ENCODE measurements at regions not wholly inside any gene's neighbourhood (a gene's known extent, or its start where the extent isn't known, plus 50 kb on each side); places are given as distances from the start of the nearest gene placed in this dataset.

DNA sequence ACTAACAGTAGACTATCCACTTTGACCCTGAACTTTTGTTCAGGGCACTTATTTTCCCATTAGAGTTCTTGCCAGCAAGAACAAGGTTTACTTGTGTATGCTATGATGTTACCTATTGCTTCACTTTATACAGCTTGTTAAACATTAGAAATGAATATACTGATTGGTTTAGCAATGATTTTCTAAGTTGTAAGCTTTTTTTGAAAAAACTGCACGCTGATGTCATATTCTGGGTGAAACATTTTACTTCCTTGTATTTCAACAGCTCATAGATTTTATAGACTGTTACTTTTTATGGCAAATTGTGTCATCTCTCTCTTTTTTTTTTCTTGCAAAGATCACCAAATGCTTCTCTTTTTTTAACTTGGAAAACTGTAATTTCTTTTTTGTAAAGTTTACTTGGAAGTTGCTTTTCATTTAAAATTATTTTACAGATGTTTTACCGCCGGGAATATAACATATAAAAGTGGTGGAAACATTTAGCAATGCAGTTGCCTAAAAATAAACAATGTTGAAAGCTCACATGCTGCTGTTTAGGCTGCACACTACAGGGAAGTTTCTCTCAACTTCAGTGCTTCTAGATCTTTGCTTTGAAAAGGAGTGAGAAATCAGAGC lies 215.3 kb upstream of the NFIA start:
- Histone ChIP-seq H2BK15ac (ENCODE audit: low read length) (no peak overlapping the region), H3K4me2 (ENCODE audit: insufficient read depth, low read length, poor library complexity, severe bottlenecking) (no peak overlapping the region), H3K79me1 (ENCODE audit: low read depth, low read length) (no peaks in the 10 kb centered on the region), H2BK120ac (ENCODE audit: low read depth, low read length) (no peak overlapping the region), H3K9ac (ENCODE audit: low read depth, low read length, poor library complexity) (no peak overlapping the region), H3K4me3 (ENCODE audit: low read length in 2 of 2) (no peak overlapping the region), H3K9me3 (replicated peaks in 1 of 2; ENCODE audit: control insufficient read depth in 2 of 2, insufficient read depth in 1 of 2, low read depth in 1 of 2, low read length in 2 of 2) (no peaks in the 10 kb centered on the region), H2BK5ac (ENCODE audit: low read length) (no peak overlapping the region), H3K4ac (ENCODE audit: low read length) (no peak overlapping the region), H4K91ac (ENCODE audit: low read depth, low read length, poor library complexity) (no peak overlapping the region), H3K14ac (ENCODE audit: low read length) (no peak overlapping the region), H3K4me1 (ENCODE audit: control insufficient read depth in 2 of 2, insufficient read depth in 1 of 2, low read depth in 1 of 2, low read length in 2 of 2) (peaks cover 0 to 6% of the 10 kb centered on the region in 2 donors), H3K27ac (replicated peaks; ENCODE audit: low read length) (no peak overlapping the region), H3K36me3 (replicated peaks in 1 of 2; ENCODE audit: control insufficient read depth in 2 of 2, insufficient read depth in 2 of 2, low read length in 2 of 2) (no peaks in the 10 kb centered on the region), H2AFZ (ENCODE audit: low read length) (no peak overlapping the region), H3K23ac (ENCODE audit: low read depth, low read length, poor library complexity) (no peak overlapping the region), H3K18ac (ENCODE audit: low read length) (no peak overlapping the region), H2AK5ac (ENCODE audit: low read depth, low read length) (no peak overlapping the region), H3K27me3 (ENCODE audit: control insufficient read depth in 3 of 3, insufficient read depth in 3 of 3, low read depth in 1 of 3, low read length in 3 of 3) (no peaks in the 10 kb centered on the region), H2BK12ac (ENCODE audit: low read length) (no peak overlapping the region), H4K8ac (ENCODE audit: low read depth, low read length) (no peak overlapping the region)
- DNase-seq (ENCODE audit: low spot score), result no peak
- no CpG with 5 or more reads among the region's 3 CpGs for WGBS, 2 donors (ENCODE audit: extremely low coverage in 2 of 2, insufficient read length in 2 of 2, insufficient replicate concordance in 1 of 2)

DNA sequence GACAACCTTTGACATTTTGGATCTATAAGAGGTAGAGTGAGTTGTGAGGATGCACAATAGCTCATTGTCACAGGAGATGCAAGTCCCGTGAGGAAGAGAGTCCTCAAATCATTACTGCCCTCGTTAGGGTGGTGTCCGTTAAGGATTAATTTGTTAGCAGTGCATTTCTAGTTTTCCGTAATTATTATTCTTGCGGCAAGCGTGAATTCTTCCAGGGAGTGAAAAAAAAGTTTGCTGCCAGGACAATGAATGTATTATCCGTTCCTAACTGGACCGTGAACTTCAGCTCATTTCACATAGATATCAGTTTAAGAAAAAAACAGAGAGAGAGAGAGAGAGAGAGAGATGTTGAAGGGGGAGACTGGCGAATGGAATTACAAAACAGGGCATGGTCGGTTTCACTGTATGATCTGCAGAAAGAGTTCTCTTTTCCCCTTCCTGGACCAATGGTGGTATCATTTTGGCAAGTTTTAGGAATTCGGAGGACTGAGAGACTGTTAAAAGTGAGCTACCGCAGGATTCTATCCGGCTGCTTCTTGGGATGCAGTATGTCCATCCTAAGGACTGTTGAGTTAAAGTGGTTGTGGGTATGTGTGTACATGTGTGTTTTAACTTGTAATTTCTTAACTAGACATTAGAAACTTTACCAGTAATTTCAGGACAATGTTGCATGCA lies 216.0 kb upstream of the NFIA start:
- DNase-seq (ENCODE audit: low spot score), result no peak
- Histone ChIP-seq H3K9ac (ENCODE audit: low read depth, low read length, poor library complexity) (no peak overlapping the region), H2BK15ac (ENCODE audit: low read length) (no peak overlapping the region), H3K9me3 (replicated peaks in 1 of 2; ENCODE audit: control insufficient read depth in 2 of 2, insufficient read depth in 1 of 2, low read depth in 1 of 2, low read length in 2 of 2) (no peaks in the 10 kb centered on the region), H3K4me3 (ENCODE audit: low read length in 2 of 2) (no peak overlapping the region), H3K14ac (ENCODE audit: low read length) (no peak overlapping the region), H3K18ac (ENCODE audit: low read length) (no peak overlapping the region), H3K79me1 (ENCODE audit: low read depth, low read length) (no peaks in the 10 kb centered on the region), H3K4me2 (ENCODE audit: insufficient read depth, low read length, poor library complexity, severe bottlenecking) (no peak overlapping the region), H3K36me3 (replicated peaks in 1 of 2; ENCODE audit: control insufficient read depth in 2 of 2, insufficient read depth in 2 of 2, low read length in 2 of 2) (no peaks in the 10 kb centered on the region), H2BK12ac (ENCODE audit: low read length) (no peak overlapping the region), H3K27me3 (ENCODE audit: control insufficient read depth in 3 of 3, insufficient read depth in 3 of 3, low read depth in 1 of 3, low read length in 3 of 3) (no peaks in the 10 kb centered on the region), H3K27ac (replicated peaks; ENCODE audit: low read length) (no peak overlapping the region), H2AFZ (ENCODE audit: low read length) (no peak overlapping the region), H4K91ac (ENCODE audit: low read depth, low read length, poor library complexity) (no peak overlapping the region), H2BK5ac (ENCODE audit: low read length) (no peak overlapping the region), H2AK5ac (ENCODE audit: low read depth, low read length) (no peak overlapping the region), H3K23ac (ENCODE audit: low read depth, low read length, poor library complexity) (no peak overlapping the region), H3K4me1 (ENCODE audit: control insufficient read depth in 2 of 2, insufficient read depth in 1 of 2, low read depth in 1 of 2, low read length in 2 of 2) (peaks cover 0 to 6% of the 10 kb centered on the region in 2 donors), H3K4ac (ENCODE audit: low read length) (no peak overlapping the region), H2BK120ac (ENCODE audit: low read depth, low read length) (no peak overlapping the region), H4K8ac (ENCODE audit: low read depth, low read length) (no peak overlapping the region)
- WGBS, 2 donors (ENCODE audit: extremely low coverage in 2 of 2, insufficient read length in 2 of 2, insufficient replicate concordance in 1 of 2), result no CpG with 5 or more reads among the region's 13 CpGs

DNA sequence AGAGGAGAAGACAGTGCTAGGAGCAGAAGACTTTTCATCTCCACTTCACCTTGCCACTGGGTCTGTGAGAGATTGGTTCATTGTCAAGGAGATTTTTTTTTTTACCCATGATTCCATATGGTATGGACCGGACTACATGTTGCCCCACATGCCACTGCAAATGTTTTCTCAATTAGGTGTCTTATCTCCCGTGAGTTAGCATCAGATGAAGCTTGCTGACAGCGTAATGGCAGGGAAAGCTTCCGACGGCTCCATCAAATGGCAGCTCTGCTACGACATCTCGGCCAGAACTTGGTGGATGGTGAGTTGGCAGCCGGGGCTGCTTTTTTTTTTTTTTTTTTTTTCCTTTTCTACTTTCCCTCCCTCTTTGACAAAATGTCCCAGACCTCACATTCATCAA lies 217.2 kb upstream of the NFIA start:
- no peak overlapping the region for H3K9ac ChIP-seq (ENCODE audit: low read depth, low read length, poor library complexity)
- no peak overlapping the region for H3K4ac ChIP-seq (ENCODE audit: low read length)
- H2BK120ac ChIP-seq (ENCODE audit: low read depth, low read length), result no peak overlapping the region
- no peak overlapping the region for H2AK5ac ChIP-seq (ENCODE audit: low read depth, low read length)
- no peak overlapping the region for H2BK15ac ChIP-seq (ENCODE audit: low read length)
- no peak overlapping the region for H3K14ac ChIP-seq (ENCODE audit: low read length)
- no peak overlapping the region for H3K4me3 ChIP-seq (ENCODE audit: low read length in 2 of 2)
- H3K27ac ChIP-seq (replicated peaks; ENCODE audit: low read length), result no peak overlapping the region
- no peak overlapping the region for H3K4me2 ChIP-seq (ENCODE audit: insufficient read depth, low read length, poor library complexity, severe bottlenecking)
- H3K36me3 ChIP-seq (replicated peaks in 1 of 2; ENCODE audit: control insufficient read depth in 2 of 2, insufficient read depth in 2 of 2, low read length in 2 of 2), result no peaks in the 10 kb centered on the region
- H3K4me1 ChIP-seq (ENCODE audit: control insufficient read depth in 2 of 2, insufficient read depth in 1 of 2, low read depth in 1 of 2, low read length in 2 of 2), result peaks cover 0 to 6% of the 10 kb centered on the region in 2 donors
- no peak overlapping the region for H2BK5ac ChIP-seq (ENCODE audit: low read length)
- no peaks in the 10 kb centered on the region for H3K9me3 ChIP-seq (replicated peaks in 1 of 2; ENCODE audit: control insufficient read depth in 2 of 2, insufficient read depth in 1 of 2, low read depth in 1 of 2, low read length in 2 of 2)
- no peak overlapping the region for H2AFZ ChIP-seq (ENCODE audit: low read length)
- H3K18ac ChIP-seq (ENCODE audit: low read length), result no peak overlapping the region
- WGBS, 2 donors (ENCODE audit: extremely low coverage in 2 of 2, insufficient read length in 2 of 2, insufficient replicate concordance in 1 of 2), result no CpG with 5 or more reads among the region's 8 CpGs
- DNase-seq (ENCODE audit: low spot score), result no peak
- no peak overlapping the region for H2BK12ac ChIP-seq (ENCODE audit: low read length)
- H4K91ac ChIP-seq (ENCODE audit: low read depth, low read length, poor library complexity), result no peak overlapping the region
- no peak overlapping the region for H4K8ac ChIP-seq (ENCODE audit: low read depth, low read length)
- no peak overlapping the region for H3K23ac ChIP-seq (ENCODE audit: low read depth, low read length, poor library complexity)
- no peaks in the 10 kb centered on the region for H3K79me1 ChIP-seq (ENCODE audit: low read depth, low read length)
- no peaks in the 10 kb centered on the region for H3K27me3 ChIP-seq (ENCODE audit: control insufficient read depth in 3 of 3, insufficient read depth in 3 of 3, low read depth in 1 of 3, low read length in 3 of 3)

DNA sequence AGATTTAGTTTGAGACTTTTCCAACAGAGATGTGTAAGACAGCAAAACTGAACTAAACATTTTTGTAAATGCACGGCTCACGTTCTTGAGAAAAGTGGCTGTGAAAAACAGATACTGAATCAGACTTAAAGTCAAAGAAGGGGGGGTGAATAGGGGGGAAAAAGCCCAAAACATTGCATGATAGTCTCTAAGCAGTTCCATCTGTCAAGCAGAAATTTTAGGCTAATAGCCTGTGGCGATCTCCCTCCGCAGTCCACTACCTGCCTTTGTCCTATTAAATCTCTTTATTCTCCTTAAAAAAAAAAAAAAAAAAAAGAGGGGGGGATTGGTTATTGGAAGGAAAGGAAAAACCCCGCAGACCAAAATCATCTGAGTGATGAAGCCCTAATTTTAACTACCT lies 217.6 kb upstream of the NFIA start:
- H3K4me3 ChIP-seq (ENCODE audit: low read length in 2 of 2), result no peak overlapping the region
- H3K18ac ChIP-seq (ENCODE audit: low read length), result no peak overlapping the region
- H3K4me1 ChIP-seq (ENCODE audit: control insufficient read depth in 2 of 2, insufficient read depth in 1 of 2, low read depth in 1 of 2, low read length in 2 of 2), result peaks cover 0 to 6% of the 10 kb centered on the region in 2 donors
- H3K4ac ChIP-seq (ENCODE audit: low read length), result no peak overlapping the region
- H3K36me3 ChIP-seq (replicated peaks in 1 of 2; ENCODE audit: control insufficient read depth in 2 of 2, insufficient read depth in 2 of 2, low read length in 2 of 2), result no peaks in the 10 kb centered on the region
- no peak overlapping the region for H3K14ac ChIP-seq (ENCODE audit: low read length)
- no peak overlapping the region for H4K91ac ChIP-seq (ENCODE audit: low read depth, low read length, poor library complexity)
- no peak overlapping the region for H3K9ac ChIP-seq (ENCODE audit: low read depth, low read length, poor library complexity)
- no peaks in the 10 kb centered on the region for H3K79me1 ChIP-seq (ENCODE audit: low read depth, low read length)
- no CpG with 5 or more reads among the region's 5 CpGs for WGBS, 2 donors (ENCODE audit: extremely low coverage in 2 of 2, insufficient read length in 2 of 2, insufficient replicate concordance in 1 of 2)
- no peak for DNase-seq (ENCODE audit: low spot score)
- H3K4me2 ChIP-seq (ENCODE audit: insufficient read depth, low read length, poor library complexity, severe bottlenecking), result no peak overlapping the region
- no peak overlapping the region for H3K23ac ChIP-seq (ENCODE audit: low read depth, low read length, poor library complexity)
- H3K27me3 ChIP-seq (ENCODE audit: control insufficient read depth in 3 of 3, insufficient read depth in 3 of 3, low read depth in 1 of 3, low read length in 3 of 3), result no peaks in the 10 kb centered on the region
- H2AFZ ChIP-seq (ENCODE audit: low read length), result no peak overlapping the region
- no peak overlapping the region for H3K27ac ChIP-seq (replicated peaks; ENCODE audit: low read length)
- no peak overlapping the region for H2BK5ac ChIP-seq (ENCODE audit: low read length)
- H2BK12ac ChIP-seq (ENCODE audit: low read length), result no peak overlapping the region
- H2BK120ac ChIP-seq (ENCODE audit: low read depth, low read length), result no peak overlapping the region
- H2BK15ac ChIP-seq (ENCODE audit: low read length), result no peak overlapping the region
- H4K8ac ChIP-seq (ENCODE audit: low read depth, low read length), result no peak overlapping the region
- H2AK5ac ChIP-seq (ENCODE audit: low read depth, low read length), result no peak overlapping the region
- H3K9me3 ChIP-seq (replicated peaks in 1 of 2; ENCODE audit: control insufficient read depth in 2 of 2, insufficient read depth in 1 of 2, low read depth in 1 of 2, low read length in 2 of 2), result no peaks in the 10 kb centered on the region
